Karpas-422 (cell line): ENCODE measurements at regions not wholly inside any gene's neighbourhood (a gene's known extent, or its start where the extent isn't known, plus 50 kb on each side); places are given as distances from the start of the nearest gene placed in this dataset.

ENCODE experiments used
- DNase-seq: peaks from one replicate; pipeline ENCODE4 v3.0.0-alpha.2; 2015
- H2AFZ ChIP-seq: fragments of 200-600 bp; sonication (generic); 2 replicates; pipeline ENCODE4 v1.6.1; 2014; ENCODE audit warnings: antibody characterized with exemption, low read length, mixed read lengths
- H3K27ac ChIP-seq: fragments of 200-600 bp; sonication (generic); 2 replicates; pipeline ENCODE4 v1.5.1; 2014; ENCODE audit warnings: mild to moderate bottlenecking, low read length, moderate library complexity
- H3K27me3 ChIP-seq: fragments of 200-600 bp; sonication (generic); 2 replicates; pipeline ENCODE4 v1.6.1; 2014; ENCODE audit warnings: low read length, mixed read lengths
- H3K36me3 ChIP-seq: fragments of 200-600 bp; sonication (generic); 2 replicates; pipeline ENCODE4 v1.6.1; 2014; ENCODE audit warnings: low read length, mixed read lengths; ENCODE audit not compliant: insufficient read depth
- H3K4me1 ChIP-seq: fragments of 200-600 bp; sonication (generic); 2 replicates; pipeline ENCODE4 v1.6.1; 2014; ENCODE audit warnings: mild to moderate bottlenecking, low read length, mixed read lengths
- H3K4me2 ChIP-seq: fragments of 200-600 bp; sonication (generic); 2 replicates; pipeline ENCODE4 v1.6.1; 2014; ENCODE audit warnings: low read length, low read depth, mild to moderate bottlenecking; ENCODE audit not compliant: poor library complexity, severe bottlenecking
- H3K4me3 ChIP-seq: fragments of 200-600 bp; sonication (generic); 2 replicates; pipeline ENCODE4 v1.5.1; 2014; ENCODE audit warnings: mild to moderate bottlenecking, antibody characterized with exemption, low read length, mixed read lengths
- H3K79me2 ChIP-seq: fragments of 200-600 bp; sonication (generic); 2 replicates; pipeline ENCODE4 v1.6.1; 2014; ENCODE audit warnings: mild to moderate bottlenecking, low read length, mixed read lengths
- H3K9ac ChIP-seq: fragments of 200-600 bp; sonication (generic); 2 replicates; pipeline ENCODE4 v1.6.0; 2014; ENCODE audit warnings: low read length
- H3K9me2 ChIP-seq: fragments of 200-600 bp; sonication (generic), shearing (Covaris generic); replicated peaks from 2 replicates; pipeline ENCODE4 v1.6.0; 2014; ENCODE audit warnings: mild to moderate bottlenecking, low read length, moderate library complexity; ENCODE audit not compliant: insufficient read depth
- H3K9me3 ChIP-seq: fragments of 300-700, 200-600 bp; sonication (generic); 2 replicates; pipeline ENCODE4 v1.6.1; 2014; ENCODE audit warnings: low read length, mixed read lengths
- H4K20me1 ChIP-seq: fragments of 200-600 bp; sonication (generic); 2 replicates; pipeline ENCODE4 v1.6.1; 2014; ENCODE audit warnings: mild to moderate bottlenecking, antibody characterized with exemption, low read length, low read depth; ENCODE audit not compliant: insufficient read depth

DNA sequence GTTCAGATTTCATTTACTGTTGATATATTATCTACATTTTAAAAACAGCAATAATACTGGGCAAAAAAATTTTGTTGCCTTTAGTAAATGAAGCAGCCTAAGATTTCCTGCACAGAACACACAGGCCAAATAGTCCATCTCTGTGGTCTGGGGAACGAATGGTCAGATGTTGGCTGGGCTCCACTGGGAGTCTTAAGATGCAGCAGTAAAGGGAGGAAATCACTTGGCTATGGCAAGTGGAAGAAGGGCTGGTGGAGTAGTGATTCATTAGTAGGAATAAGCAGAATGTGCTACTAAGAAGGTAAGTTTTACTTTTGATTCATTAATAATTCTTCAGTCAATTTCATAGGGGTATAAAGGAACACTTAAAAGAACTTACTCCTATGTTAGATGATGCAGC, 91.1 kb upstream of the ARRDC3 start:
- Histone ChIP-seq H4K20me1 (no peaks in the 10 kb centered on the region), H3K36me3 (no peaks in the 10 kb centered on the region), H3K79me2 (no peaks in the 10 kb centered on the region), H3K9me3 (no peaks in the 10 kb centered on the region), H3K27ac (no peak overlapping the region), H3K4me3 (no peak overlapping the region), H2AFZ (no peak overlapping the region), H3K9ac (no peak overlapping the region), H3K4me2 (no peak overlapping the region), H3K4me1 (no peaks in the 10 kb centered on the region), H3K27me3 (no peaks in the 10 kb centered on the region), H3K9me2 (no peaks in the 10 kb centered on the region)
- no peak for DNase-seq

DNA sequence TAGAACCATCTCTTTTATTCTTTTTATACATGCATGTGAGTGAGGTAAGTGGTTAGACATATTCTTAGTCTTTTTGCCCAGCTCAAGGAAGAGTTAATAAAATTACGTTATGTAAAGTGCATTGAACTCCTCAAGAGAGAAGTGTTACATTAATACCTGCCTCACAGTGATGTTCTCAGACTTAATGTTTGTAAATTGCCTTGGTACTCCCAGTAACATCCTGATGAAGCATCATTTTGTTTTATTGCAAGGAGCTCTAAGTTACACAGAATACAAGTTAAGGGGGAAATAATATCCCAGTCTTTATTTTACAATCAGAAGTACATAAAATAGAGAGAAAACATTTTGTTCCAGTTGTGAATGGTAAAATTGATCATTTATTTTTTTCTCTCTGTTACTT, 89.5 kb upstream of the ARRDC3 start:
- H3K9me2 ChIP-seq, result no peaks in the 10 kb centered on the region
- no peaks in the 10 kb centered on the region for H4K20me1 ChIP-seq
- H3K9ac ChIP-seq, result no peak overlapping the region
- no peaks in the 10 kb centered on the region for H3K79me2 ChIP-seq
- H3K4me3 ChIP-seq, result no peak overlapping the region
- no peaks in the 10 kb centered on the region for H3K27me3 ChIP-seq
- H2AFZ ChIP-seq, result no peak overlapping the region
- no peaks in the 10 kb centered on the region for H3K4me1 ChIP-seq
- no peak overlapping the region for H3K27ac ChIP-seq
- H3K36me3 ChIP-seq, result no peaks in the 10 kb centered on the region
- H3K9me3 ChIP-seq, result no peaks in the 10 kb centered on the region
- H3K4me2 ChIP-seq, result no peak overlapping the region
- DNase-seq, result no peak

DNA sequence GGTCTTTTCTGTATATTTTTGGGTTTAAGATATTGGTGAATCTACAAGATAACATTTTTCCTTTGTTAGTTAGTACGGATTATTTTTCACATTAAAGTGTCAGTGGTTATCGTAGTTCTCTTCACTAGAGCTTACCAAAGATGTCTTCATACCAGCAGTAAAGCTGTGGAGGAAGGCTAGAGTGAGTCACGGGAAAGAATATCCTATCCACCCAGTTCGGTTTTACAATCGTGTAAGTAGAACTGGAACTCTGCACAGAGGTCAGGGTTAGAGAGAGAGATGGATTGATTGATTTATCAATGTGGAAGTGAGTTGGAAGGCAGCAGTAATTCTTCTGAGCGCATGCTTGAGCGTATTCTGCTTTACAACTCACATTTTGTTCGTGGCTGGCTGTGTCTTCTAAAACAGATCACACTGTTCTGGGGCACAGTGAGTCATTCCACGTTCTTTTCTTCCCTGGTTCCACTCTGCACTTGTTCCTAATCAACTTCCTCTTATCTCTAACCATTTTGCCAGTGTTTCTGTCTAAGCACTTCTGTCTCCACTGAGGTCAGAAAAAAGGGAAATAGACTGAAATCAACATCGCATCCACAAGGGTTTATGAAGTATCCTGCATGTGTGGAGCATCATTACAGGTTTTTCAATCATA, 86.5 kb upstream of the ARRDC3 start:
- Histone ChIP-seq H3K79me2 (no peaks in the 10 kb centered on the region), H3K9me2 (no peaks in the 10 kb centered on the region), H3K27me3 (no peaks in the 10 kb centered on the region), H3K9me3 (no peaks in the 10 kb centered on the region), H3K4me3 (no peak overlapping the region), H3K9ac (no peak overlapping the region), H3K4me1 (no peaks in the 10 kb centered on the region), H3K4me2 (no peak overlapping the region), H3K27ac (no peak overlapping the region), H4K20me1 (no peaks in the 10 kb centered on the region), H3K36me3 (no peaks in the 10 kb centered on the region), H2AFZ (no peak overlapping the region)
- DNase-seq, result no peak

DNA sequence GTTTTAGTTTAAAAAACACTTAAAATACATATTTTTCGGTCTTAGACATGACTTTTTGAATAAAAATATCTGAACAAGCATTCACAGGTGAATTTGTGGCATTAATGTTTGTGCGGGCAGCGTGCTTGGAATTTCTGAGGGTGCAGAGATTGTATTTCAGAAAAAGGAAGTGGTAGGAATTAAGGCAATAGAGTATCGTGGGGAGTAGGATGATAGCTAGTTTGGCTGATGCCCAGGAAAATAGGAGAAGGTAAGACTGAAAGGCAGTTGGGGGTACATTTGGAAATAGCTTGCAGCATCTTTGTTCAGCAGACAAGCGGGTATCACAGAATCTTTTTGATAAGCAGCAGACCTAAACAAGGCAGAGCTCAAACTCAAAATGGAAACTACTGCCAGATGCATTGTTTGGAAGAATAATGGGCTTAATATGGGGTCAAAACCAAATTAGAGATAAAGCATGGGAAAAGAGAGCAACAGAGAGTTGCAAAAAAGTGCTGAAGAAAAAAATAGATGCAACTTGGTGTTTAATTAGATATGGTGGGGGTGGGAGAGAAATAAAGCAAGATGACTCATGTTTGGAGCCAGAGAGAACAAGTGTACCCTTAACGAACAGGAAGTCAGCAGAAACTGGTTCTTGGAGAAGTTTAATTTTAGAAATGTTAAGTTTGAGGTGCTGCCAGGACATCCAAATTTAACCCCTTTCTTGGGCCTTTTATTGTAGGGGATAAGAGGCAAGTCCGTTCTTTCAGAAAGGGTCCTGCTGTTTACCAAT, 85.7 kb upstream of the ARRDC3 start:
- H3K79me2 ChIP-seq, result no peaks in the 10 kb centered on the region
- DNase-seq, result no peak
- no peaks in the 10 kb centered on the region for H3K27me3 ChIP-seq
- no peaks in the 10 kb centered on the region for H3K4me1 ChIP-seq
- no peak overlapping the region for H3K27ac ChIP-seq
- H3K9me2 ChIP-seq, result no peaks in the 10 kb centered on the region
- no peak overlapping the region for H2AFZ ChIP-seq
- no peaks in the 10 kb centered on the region for H3K36me3 ChIP-seq
- no peak overlapping the region for H3K4me2 ChIP-seq
- H3K9me3 ChIP-seq, result no peaks in the 10 kb centered on the region
- H3K4me3 ChIP-seq, result no peak overlapping the region
- no peaks in the 10 kb centered on the region for H4K20me1 ChIP-seq
- no peak overlapping the region for H3K9ac ChIP-seq

DNA sequence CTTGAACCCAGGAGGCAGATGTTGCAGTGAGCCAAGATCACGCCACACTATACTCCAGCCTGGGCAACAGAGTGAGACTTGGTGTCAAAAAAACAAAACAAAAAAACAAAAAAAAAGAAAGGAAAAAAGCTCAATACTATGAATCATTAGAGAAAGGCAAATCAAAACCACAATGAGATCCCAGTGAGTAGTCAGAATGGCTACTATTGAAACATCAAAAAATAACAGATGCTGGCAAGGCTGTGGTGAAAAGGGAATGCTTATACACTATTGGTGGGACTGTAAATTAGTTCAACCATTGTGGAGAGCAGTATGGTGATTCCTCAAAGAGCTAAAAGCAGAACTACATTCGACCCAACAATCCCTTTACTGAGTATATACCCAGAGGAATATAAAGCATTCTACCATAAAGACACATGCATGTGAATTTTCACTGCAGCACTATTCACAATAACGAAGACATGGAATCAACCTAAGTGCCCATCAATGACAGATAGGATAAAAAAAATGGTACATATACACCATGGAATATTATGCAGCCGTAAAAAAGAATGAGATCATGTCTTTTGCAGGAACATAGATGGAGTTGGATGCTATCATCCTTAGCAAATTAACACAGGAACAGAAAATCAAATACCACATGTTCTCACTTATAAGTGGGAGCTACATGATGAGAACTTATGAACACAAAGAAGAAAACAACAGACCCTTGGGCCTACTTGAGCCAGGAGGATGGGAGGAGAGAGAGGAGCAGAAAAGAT, 81.9 kb upstream of the ARRDC3 start:
- no peak overlapping the region for H3K9ac ChIP-seq
- no peak for DNase-seq
- H3K27ac ChIP-seq, result no peak overlapping the region
- H3K27me3 ChIP-seq, result no peaks in the 10 kb centered on the region
- H3K9me2 ChIP-seq, result no peaks in the 10 kb centered on the region
- H3K36me3 ChIP-seq, result no peaks in the 10 kb centered on the region
- no peaks in the 10 kb centered on the region for H3K4me1 ChIP-seq
- no peak overlapping the region for H2AFZ ChIP-seq
- no peaks in the 10 kb centered on the region for H4K20me1 ChIP-seq
- H3K79me2 ChIP-seq, result no peaks in the 10 kb centered on the region
- H3K9me3 ChIP-seq, result no peaks in the 10 kb centered on the region
- no peak overlapping the region for H3K4me3 ChIP-seq
- no peak overlapping the region for H3K4me2 ChIP-seq

DNA sequence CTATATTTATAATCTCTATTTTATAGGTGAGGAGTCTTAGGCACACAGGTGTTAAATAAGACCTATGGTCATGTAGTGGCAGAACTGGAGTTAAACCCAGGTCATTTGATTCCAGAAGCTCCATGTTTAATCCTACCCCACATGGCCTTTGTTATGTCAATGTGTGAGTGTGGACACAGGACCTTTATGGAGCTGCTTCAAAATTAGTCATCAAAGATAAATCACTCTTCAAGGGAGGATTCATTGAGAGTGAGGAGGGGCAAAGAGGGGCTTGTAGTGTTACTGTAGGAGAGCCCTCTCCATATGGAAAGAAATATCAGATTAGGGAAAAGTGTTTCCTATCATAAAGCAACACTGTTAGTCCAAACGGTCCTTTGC, 74.6 kb upstream of the ARRDC3 start:
- no peaks in the 10 kb centered on the region for H3K9me2 ChIP-seq
- no peaks in the 10 kb centered on the region for H3K36me3 ChIP-seq
- no peaks in the 10 kb centered on the region for H3K4me1 ChIP-seq
- no peak overlapping the region for H2AFZ ChIP-seq
- no peak overlapping the region for H3K4me2 ChIP-seq
- DNase-seq, result no peak
- no peak overlapping the region for H3K9ac ChIP-seq
- no peaks in the 10 kb centered on the region for H4K20me1 ChIP-seq
- no peaks in the 10 kb centered on the region for H3K79me2 ChIP-seq
- H3K9me3 ChIP-seq, result no peaks in the 10 kb centered on the region
- no peak overlapping the region for H3K27ac ChIP-seq
- no peak overlapping the region for H3K4me3 ChIP-seq
- no peaks in the 10 kb centered on the region for H3K27me3 ChIP-seq

DNA sequence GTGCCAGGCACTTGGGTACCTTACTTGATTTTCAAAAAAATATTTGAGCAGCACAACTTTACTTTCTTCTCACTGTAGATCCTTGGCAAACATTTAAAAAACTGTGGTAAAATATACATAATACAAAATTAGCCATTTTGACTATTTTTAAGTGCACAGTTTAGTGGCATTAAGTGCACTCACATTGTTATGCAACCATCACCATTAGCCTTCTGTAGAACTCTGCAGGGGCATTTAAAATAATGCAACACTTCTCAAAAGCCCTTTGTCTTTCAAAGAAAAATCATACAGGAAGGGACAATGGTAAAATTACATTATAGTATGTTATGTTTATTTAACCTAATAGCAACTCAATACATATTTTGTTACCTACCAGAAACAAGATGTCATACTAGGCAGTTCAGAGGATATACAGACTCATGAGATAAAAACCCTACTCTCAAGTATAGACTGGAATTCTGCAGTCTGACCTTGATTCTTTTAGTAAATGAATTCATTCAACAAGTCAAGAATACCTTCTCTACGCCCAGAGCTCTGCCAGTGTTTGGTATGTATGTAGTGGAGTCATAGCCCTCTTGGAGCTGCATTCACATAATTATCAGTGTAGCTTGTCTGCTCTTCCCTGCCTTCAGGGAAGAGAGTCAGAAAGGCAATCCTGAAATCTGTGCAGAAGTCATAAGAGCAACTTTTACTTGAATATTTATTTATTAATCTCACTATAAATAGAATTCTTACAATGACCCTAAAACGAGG, 74.0 kb upstream of the ARRDC3 start:
- no peaks in the 10 kb centered on the region for H3K36me3 ChIP-seq
- H3K27ac ChIP-seq, result no peak overlapping the region
- no peaks in the 10 kb centered on the region for H3K4me1 ChIP-seq
- H3K27me3 ChIP-seq, result no peaks in the 10 kb centered on the region
- H3K9me3 ChIP-seq, result no peaks in the 10 kb centered on the region
- no peak for DNase-seq
- H3K79me2 ChIP-seq, result no peaks in the 10 kb centered on the region
- H3K4me2 ChIP-seq, result no peak overlapping the region
- H2AFZ ChIP-seq, result no peak overlapping the region
- H3K9ac ChIP-seq, result no peak overlapping the region
- no peaks in the 10 kb centered on the region for H4K20me1 ChIP-seq
- H3K9me2 ChIP-seq, result no peaks in the 10 kb centered on the region
- H3K4me3 ChIP-seq, result no peak overlapping the region

DNA sequence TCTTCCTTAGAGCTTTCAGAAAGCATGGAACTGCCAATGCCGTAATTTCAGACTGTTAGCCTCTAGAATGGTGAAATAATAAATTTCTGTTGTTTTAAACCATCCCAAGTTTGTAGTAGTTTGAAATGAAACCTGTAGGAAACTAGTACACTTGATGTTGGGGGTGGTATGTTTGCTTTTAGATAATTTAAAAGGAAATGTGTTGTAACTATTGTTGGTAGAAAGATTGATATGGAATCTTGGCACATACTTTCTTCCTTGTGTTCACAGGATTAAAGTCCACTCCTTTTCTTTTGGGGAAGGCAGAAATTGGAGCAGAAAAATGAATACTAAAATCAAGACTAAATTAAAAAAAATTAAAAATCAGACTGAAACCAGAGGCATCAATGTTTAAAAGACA, 66.0 kb upstream of the ARRDC3 start:
- Histone ChIP-seq H3K4me1 (peaks cover under 1% of the 10 kb centered on the region), H3K36me3 (no peaks in the 10 kb centered on the region), H3K9me3 (no peaks in the 10 kb centered on the region), H3K4me3 (no peak overlapping the region), H3K4me2 (no peak overlapping the region), H4K20me1 (no peaks in the 10 kb centered on the region), H3K27me3 (no peaks in the 10 kb centered on the region), H2AFZ (no peak overlapping the region), H3K27ac (no peak overlapping the region), H3K79me2 (no peaks in the 10 kb centered on the region), H3K9ac (no peak overlapping the region), H3K9me2 (0 out of 2 replicates have a peak, but pooled peaks cover 5% of the 10 kb centered on the region)
- DNase-seq, result no peak
